Esophagus squamous epithelium (tissue), 4 donors: ENCODE measurements at regions not wholly inside any gene's neighbourhood (a gene's known extent, or its start where the extent isn't known, plus 50 kb on each side); places are given as distances from the start of the nearest gene placed in this dataset.

ENCODE experiments used
- CTCF ChIP-seq, 6 experiments: fragments of 450-650 bp in 4 of 6; fragments of 200-600 bp in 2 of 6; sonication (generic) in 2 of 6; IDR thresholded peaks; one replicate each; pipeline ENCODE4 v1.5.1; 2016 to 2019; ENCODE audit warnings: antibody characterized with exemption in 6 of 6, mild to moderate bottlenecking in 4 of 6, moderate library complexity in 4 of 6
- POLR2A ChIP-seq, 4 donors: fragments of 450-650 bp; IDR thresholded peaks; one replicate each; pipeline ENCODE4 v1.6.1; 2017; ENCODE audit warnings: antibody characterized with exemption in 4 of 4, mild to moderate bottlenecking in 4 of 4, moderate library complexity in 3 of 4

- TF ChIP-seq CTCF (IDR thresholded peaks at IDR 0.05), result no peak
- no peak for TF ChIP-seq POLR2A (IDR thresholded peaks at IDR 0.05)
These were observed 59.9 kb upstream of the IFNG-AS1 start for GRCh38 chr12:67929384-67929772.
